Caco-2 (cell line): ENCODE measurements at regions not wholly inside any gene's neighbourhood (a gene's known extent, or its start where the extent isn't known, plus 50 kb on each side); places are given as distances from the start of the nearest gene placed in this dataset.

ENCODE experiments used
- BruUV-seq: library from RNA; stranded (reverse); fragments of 400-500 nt; replicated peaks from 2 replicates; lab custom pipeline; 2021; lab: Mats Ljungman, UMichigan
- CTCF ChIA-PET: fragments of 300-600 bp; sonication (Branson Sonifier 250); formaldehyde crosslinking; loops from one replicate; lab custom pipeline; 2022; ENCODE audit warnings: antibody characterized with exemption; lab: Charles Lee
- POLR2A ChIA-PET: fragments of 300-600 bp; sonication (Branson Sonifier 250); formaldehyde crosslinking; loops from one replicate; lab custom pipeline; 2022; ENCODE audit warnings: antibody characterized with exemption; lab: Charles Lee
- DNase-seq, 2 experiments: peaks; one replicate each; pipeline versions ENCODE4 v3.0.0 to v3.0.0-alpha.2; 2020 to 2022
- H3K27me3 ChIP-seq: replicated peaks from 2 replicates; pipeline ENCODE4 v1.6.0; 2011; ENCODE audit warnings: low read length; ENCODE audit not compliant: control insufficient read depth, insufficient read depth
- H3K36me3 ChIP-seq: 2 replicates; pipeline ENCODE4 v1.5.1; 2011; ENCODE audit warnings: low read length; ENCODE audit not compliant: control insufficient read depth, insufficient read depth
- H3K4me1 ChIP-seq: fragments of 250-450 bp; sonication (Bioruptor Pico); 2 replicates; pipeline ENCODE4 v1.5.1; 2020; ENCODE audit warnings: mild to moderate bottlenecking
- H3K4me3 ChIP-seq: 2 replicates; pipeline ENCODE4 v1.5.1; 2011; ENCODE audit warnings: low read depth, mild to moderate bottlenecking, control low read depth, low read length
- H3K9me3 ChIP-seq: fragments of 250-450 bp; sonication (Bioruptor Pico); 2 replicates; pipeline ENCODE4 v1.5.1; 2020; ENCODE audit warnings: mild to moderate bottlenecking, moderate library complexity
- H3K27ac Mint-ChIP-seq: one replicate; pipeline ENCODE4 v1.8.0; 2022; ENCODE audit warnings: mixed read lengths; ENCODE audit not compliant: unreplicated experiment
- H3K27me3 Mint-ChIP-seq: one replicate; pipeline ENCODE4 v1.8.0; 2022; ENCODE audit warnings: mixed read lengths; ENCODE audit not compliant: insufficient read depth, unreplicated experiment
- H3K36me3 Mint-ChIP-seq: one replicate; pipeline ENCODE4 v1.8.0; 2022; ENCODE audit warnings: mild to moderate bottlenecking, mixed read lengths; ENCODE audit not compliant: insufficient read depth, unreplicated experiment
- H3K4me1 Mint-ChIP-seq: one replicate; pipeline ENCODE4 v1.8.0; 2022; ENCODE audit warnings: low read depth, mixed read lengths; ENCODE audit not compliant: unreplicated experiment
- H3K4me3 Mint-ChIP-seq: one replicate; pipeline ENCODE4 v1.8.0; 2022; ENCODE audit warnings: mild to moderate bottlenecking, moderate library complexity, mixed read lengths; ENCODE audit not compliant: unreplicated experiment
- H3K9me3 Mint-ChIP-seq: one replicate; pipeline ENCODE4 v1.8.0; 2022; ENCODE audit warnings: mixed read lengths; ENCODE audit not compliant: unreplicated experiment
- intact Hi-C: fragments of 100-400 bp; cut with micrococcal nuclease; formaldehyde crosslinking; loops from one replicate; pipeline ENCODE4 v1.10.0; 2022; ENCODE audit not compliant: unreplicated experiment
- TF ChIP-seq, protein P1 (sequence below), 2 experiments: fragments of 200-600 bp in 1 of 2; IDR thresholded peaks; 1 replicate in 1 of 2; 2 replicates in 1 of 2; pipeline versions ENCODE4 v1.5.1 to v1.8.0; 2011 to 2022; ENCODE audit warnings: antibody characterized with exemption in 1 of 2, control low read depth in 1 of 2, inconsistent platforms in 1 of 2, low read depth in 1 of 2, low read length in 1 of 2, mild to moderate bottlenecking in 1 of 2, moderate library complexity in 1 of 2; ENCODE audit not compliant: insufficient read depth in 1 of 2, severe bottlenecking in 1 of 2, unreplicated experiment in 1 of 2

DNA sequence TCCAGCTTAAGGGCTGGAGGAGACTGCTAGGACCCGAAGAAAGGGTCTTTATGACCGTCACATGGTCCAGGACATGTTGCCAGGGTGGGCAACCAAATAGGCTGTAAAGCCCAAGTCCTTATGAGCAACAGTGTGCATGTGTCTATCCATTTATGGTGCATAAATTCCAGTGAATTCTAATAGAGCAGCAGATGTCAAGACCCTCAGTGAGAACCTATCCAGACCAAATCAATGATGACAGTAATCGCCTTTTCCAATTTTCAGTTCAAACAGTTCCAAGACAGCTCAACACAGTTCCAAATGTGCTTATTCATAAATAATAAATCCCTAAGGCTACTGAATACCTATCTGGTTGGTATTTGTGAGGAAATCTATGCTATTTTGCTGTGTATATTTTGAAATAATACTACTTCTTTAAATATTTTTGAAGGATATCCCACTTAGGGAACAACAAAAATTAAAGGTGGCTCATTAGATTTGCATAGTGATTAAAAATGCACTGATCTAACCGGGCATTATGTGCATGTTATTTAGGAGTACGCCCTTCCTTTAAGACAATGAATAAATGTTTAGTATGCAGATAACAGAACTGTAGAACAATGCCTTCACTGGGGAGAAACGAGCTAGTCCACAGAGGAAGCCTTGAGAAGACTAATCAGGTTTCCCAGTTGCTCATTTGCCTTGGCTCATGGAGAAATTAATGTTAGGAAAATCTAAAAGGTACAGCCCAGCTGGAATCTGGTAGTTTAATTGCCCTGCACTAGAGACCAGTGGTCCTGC, 519.5 kb upstream of the CHAC2 start:
- Mint-ChIP-seq H3K27me3 (peaks cover 3% of the 10 kb centered on the region), H3K4me3 (no peak overlapping the region), H3K9me3 (no peaks in the 10 kb centered on the region), H3K27ac (no peak overlapping the region), H3K36me3 (no peaks in the 10 kb centered on the region), H3K4me1 (no peaks in the 10 kb centered on the region)
- Histone ChIP-seq H3K9me3 (no peaks in the 10 kb centered on the region), H3K4me3 (no peak overlapping the region), H3K27me3 (no peaks in the 10 kb centered on the region), H3K36me3 (no peaks in the 10 kb centered on the region), H3K4me1 (no peaks in the 10 kb centered on the region)
- intact Hi-C loops: no loop called here
- no TSS peak for BruUV-seq
- POLR2A ChIA-PET: no interaction called here
- TF ChIP-seq, protein P1, sequence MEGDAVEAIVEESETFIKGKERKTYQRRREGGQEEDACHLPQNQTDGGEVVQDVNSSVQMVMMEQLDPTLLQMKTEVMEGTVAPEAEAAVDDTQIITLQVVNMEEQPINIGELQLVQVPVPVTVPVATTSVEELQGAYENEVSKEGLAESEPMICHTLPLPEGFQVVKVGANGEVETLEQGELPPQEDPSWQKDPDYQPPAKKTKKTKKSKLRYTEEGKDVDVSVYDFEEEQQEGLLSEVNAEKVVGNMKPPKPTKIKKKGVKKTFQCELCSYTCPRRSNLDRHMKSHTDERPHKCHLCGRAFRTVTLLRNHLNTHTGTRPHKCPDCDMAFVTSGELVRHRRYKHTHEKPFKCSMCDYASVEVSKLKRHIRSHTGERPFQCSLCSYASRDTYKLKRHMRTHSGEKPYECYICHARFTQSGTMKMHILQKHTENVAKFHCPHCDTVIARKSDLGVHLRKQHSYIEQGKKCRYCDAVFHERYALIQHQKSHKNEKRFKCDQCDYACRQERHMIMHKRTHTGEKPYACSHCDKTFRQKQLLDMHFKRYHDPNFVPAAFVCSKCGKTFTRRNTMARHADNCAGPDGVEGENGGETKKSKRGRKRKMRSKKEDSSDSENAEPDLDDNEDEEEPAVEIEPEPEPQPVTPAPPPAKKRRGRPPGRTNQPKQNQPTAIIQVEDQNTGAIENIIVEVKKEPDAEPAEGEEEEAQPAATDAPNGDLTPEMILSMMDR (IDR thresholded peaks at IDR 0.05; ENCODE audit: insufficient read depth in 1 of 2, low read depth in 1 of 2, low read length in 1 of 2, severe bottlenecking in 1 of 2, unreplicated experiment in 1 of 2): no peak
- no peak for DNase-seq
- CTCF ChIA-PET: no interaction called here

DNA sequence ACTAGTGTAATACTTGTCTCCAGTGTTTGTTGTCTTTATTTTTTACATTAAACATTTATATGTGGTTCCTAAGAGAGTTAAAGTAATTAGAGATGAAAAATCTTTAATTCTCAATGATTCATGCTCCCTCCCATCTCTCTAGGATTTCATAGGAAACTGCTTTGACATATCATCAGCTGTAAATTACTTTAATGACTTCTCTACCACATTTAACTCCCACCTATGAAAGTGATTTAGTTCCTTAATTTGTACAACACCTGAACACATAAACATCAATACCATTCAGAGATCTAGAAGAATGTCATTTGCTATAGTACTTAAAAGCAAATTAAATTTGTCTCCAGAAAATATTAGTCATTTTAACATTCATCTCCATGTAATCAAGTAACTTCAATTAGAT, 524.2 kb upstream of the CHAC2 start:
- Histone ChIP-seq H3K36me3 (no peaks in the 10 kb centered on the region), H3K4me1 (no peaks in the 10 kb centered on the region), H3K4me3 (no peak overlapping the region), H3K9me3 (0 out of 2 replicates have a peak, but pooled peaks cover 4% of the 10 kb centered on the region), H3K27me3 (no peaks in the 10 kb centered on the region)
- Mint-ChIP-seq H3K4me3 (no peak overlapping the region), H3K9me3 (no peaks in the 10 kb centered on the region), H3K27ac (no peak overlapping the region), H3K4me1 (no peaks in the 10 kb centered on the region), H3K36me3 (no peaks in the 10 kb centered on the region), H3K27me3 (peaks cover 6% of the 10 kb centered on the region)
- intact Hi-C loops: no loop called here
- ChIA-PET CTCF (no interaction called here), POLR2A (no interaction called here)
- no TSS peak for BruUV-seq
- no peak for DNase-seq
- TF ChIP-seq, protein P1 (IDR thresholded peaks at IDR 0.05; ENCODE audit: insufficient read depth in 1 of 2, low read depth in 1 of 2, low read length in 1 of 2, severe bottlenecking in 1 of 2, unreplicated experiment in 1 of 2): no peak

DNA sequence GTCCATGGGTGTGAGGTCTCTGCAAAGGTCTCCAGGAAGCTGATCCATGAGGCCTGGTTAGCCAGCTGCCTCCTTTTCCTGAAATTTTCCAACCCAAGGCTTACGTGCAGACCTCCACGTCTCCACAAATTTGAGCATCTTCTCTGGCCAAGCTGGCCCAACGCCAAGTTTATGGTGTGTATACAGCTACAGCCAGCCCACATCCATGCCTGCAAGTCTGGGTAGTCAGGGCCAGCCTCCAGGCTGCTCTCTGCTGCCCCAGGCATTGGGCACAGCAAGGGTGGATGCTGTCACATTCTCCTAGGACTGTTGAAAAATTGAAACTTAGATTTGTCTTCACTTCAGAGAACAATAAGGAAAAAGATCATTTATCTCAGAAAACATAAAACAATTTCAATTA, 525.5 kb upstream of the CHAC2 start:
- ChIA-PET CTCF (no interaction called here), POLR2A (no interaction called here)
- Mint-ChIP-seq H3K27me3 (peaks cover 6% of the 10 kb centered on the region), H3K27ac (no peak overlapping the region), H3K9me3 (no peaks in the 10 kb centered on the region), H3K4me3 (no peak overlapping the region), H3K4me1 (no peaks in the 10 kb centered on the region), H3K36me3 (no peaks in the 10 kb centered on the region)
- TF ChIP-seq, protein P1 (IDR thresholded peaks at IDR 0.05; ENCODE audit: insufficient read depth in 1 of 2, low read depth in 1 of 2, low read length in 1 of 2, severe bottlenecking in 1 of 2, unreplicated experiment in 1 of 2): no peak
- no peak for DNase-seq
- intact Hi-C loops: no loop called here
- H3K36me3 ChIP-seq: no peaks in the 10 kb centered on the region
- no peak overlapping the region for H3K4me3 ChIP-seq
- BruUV-seq: no TSS peak
- no peaks in the 10 kb centered on the region for H3K27me3 ChIP-seq
- H3K9me3 ChIP-seq: 0 out of 2 replicates have a peak, but pooled peaks cover 4% of the 10 kb centered on the region
- H3K4me1 ChIP-seq: no peaks in the 10 kb centered on the region
